K562 (cell line): ENCODE measurements at regions not wholly inside any gene's neighbourhood (a gene's known extent, or its start where the extent isn't known, plus 50 kb on each side); places are given as distances from the start of the nearest gene placed in this dataset.
"Not testable (repeated sequence)": the region's sequence is repeated elsewhere in the genome, so short reads cannot be mapped to it uniquely, and the experiment has no call there.

ENCODE experiments used
- ATAC-seq: fragments of 200-7000 bp; cut with Tn5 transposase; 3 replicates; pipeline ENCODE4 v1.9.1; 2020; ENCODE audit warnings: moderate library complexity
- BruUV-seq: library from RNA; stranded (reverse); fragments of 400-500 nt; replicated peaks from 2 replicates; lab custom pipeline; 2021; lab: Mats Ljungman, UMichigan
- CTCF ChIA-PET: fragments of 300-600 bp; formaldehyde crosslinking; extraction: SDS; loops from one replicate; lab custom pipeline; 2021; ENCODE audit warnings: low intra/inter-chr PET ratio; lab: Yijun Ruan, JAX
- POLR2A ChIA-PET: fragments of 300-600, 350-650 bp; sonication (Branson Sonifier 250); formaldehyde crosslinking; extraction: SDS; loops from one replicate; lab custom pipeline; 2021; ENCODE audit warnings: antibody characterized with exemption, inconsistent platforms; lab: Yijun Ruan, JAX
- DNase-seq, 4 experiments: peaks; one replicate each; pipeline versions ENCODE4 v3.0.0 to v3.0.0-alpha.2; 2011 to 2018; ENCODE audit warnings: low spot score in 3 of 4, mixed read lengths in 3 of 4; ENCODE audit errors: extremely low read depth in 1 of 4
- FAIRE-seq: peaks from 2 replicates; lab custom pipeline; 2011; peaks lifted over from hg19 to GRCh38; lab: Jason Lieb, UNC
- H2AFZ ChIP-seq: 2 replicates; pipeline ENCODE4 v1.6.0; 2011; ENCODE audit warnings: low read depth, low read length, control low read depth, inconsistent platforms
- H3K27ac ChIP-seq: fragments of 200-600 bp; 3 replicates; pipeline ENCODE4 v1.8.0; 2011; ENCODE audit warnings: low read depth, mild to moderate bottlenecking, control low read depth, inconsistent platforms, low read length, moderate library complexity, mixed read lengths; ENCODE audit errors: extremely low read depth
- H3K27me3 ChIP-seq, 2 experiments: fragments of 300-600 bp in 1 of 2; 2 replicates in 1 of 2; 3 replicates in 1 of 2; pipeline versions ENCODE4 v1.6.0 to v1.8.0; 2011; ENCODE audit warnings: inconsistent platforms in 2 of 2, low read length in 2 of 2, mild to moderate bottlenecking in 1 of 2, mixed read lengths in 1 of 2, moderate library complexity in 1 of 2; ENCODE audit not compliant: control insufficient read depth in 2 of 2, insufficient read depth in 2 of 2
- H3K36me3 ChIP-seq: fragments of 300-600 bp; 3 replicates; pipeline ENCODE4 v1.8.0; 2011; ENCODE audit warnings: mild to moderate bottlenecking, low read length, inconsistent platforms; ENCODE audit not compliant: control insufficient read depth, insufficient read depth
- H3K4me1 ChIP-seq, 2 experiments: fragments of 200-600 bp in 1 of 2; replicated peaks in 1 of 2; 2 replicates in 1 of 2; 3 replicates in 1 of 2; pipeline versions ENCODE4 v1.5.1 to v1.8.0; 2011; ENCODE audit warnings: inconsistent platforms in 2 of 2, low read length in 2 of 2, mild to moderate bottlenecking in 1 of 2, mixed read lengths in 1 of 2, moderate library complexity in 1 of 2; ENCODE audit not compliant: control insufficient read depth in 2 of 2, insufficient read depth in 2 of 2
- H3K4me2 ChIP-seq: 2 replicates; pipeline ENCODE4 v1.6.1; 2011; ENCODE audit warnings: low read length, control low read depth, inconsistent platforms, mixed read lengths; ENCODE audit not compliant: insufficient read depth
- H3K4me3 ChIP-seq: fragments of 200-600 bp; sonication (generic), shearing (Covaris generic); 2 replicates; pipeline ENCODE4 v1.5.1; 2016; ENCODE audit warnings: control low read depth, inconsistent platforms
- H3K79me2 ChIP-seq: fragments of 200-600 bp; 3 replicates; pipeline ENCODE4 v1.8.0; 2011; ENCODE audit warnings: low read length, inconsistent platforms; ENCODE audit not compliant: control insufficient read depth, insufficient read depth
- H3K9ac ChIP-seq, 2 experiments: 2 replicates each; pipeline versions ENCODE4 v1.6.0 to v1.6.1; 2011; ENCODE audit warnings: low read depth in 2 of 2, low read length in 2 of 2, control low read depth in 1 of 2, inconsistent platforms in 1 of 2, mild to moderate bottlenecking in 1 of 2, mixed read lengths in 1 of 2; ENCODE audit not compliant: insufficient read depth in 1 of 2
- H3K9me1 ChIP-seq: one replicate; pipeline ENCODE4 v1.6.0; 2011; ENCODE audit warnings: inconsistent platforms, mild to moderate bottlenecking, low read length, moderate library complexity; ENCODE audit not compliant: control insufficient read depth, insufficient read depth
- H3K9me3 ChIP-seq: replicated peaks from 2 replicates; pipeline ENCODE4 v1.5.1; 2011; ENCODE audit warnings: low read depth, low read length, inconsistent platforms; ENCODE audit not compliant: control insufficient read depth, insufficient read depth
- H4K20me1 ChIP-seq: replicated peaks from 2 replicates; pipeline ENCODE4 v1.6.1; 2011; ENCODE audit warnings: low read length, inconsistent platforms, mixed read lengths; ENCODE audit not compliant: control insufficient read depth, insufficient read depth
- CC2D1A ChIP-seq: fragments of 450-650 bp; IDR thresholded peaks from 2 replicates; pipeline ENCODE4 v1.6.1; 2017; ENCODE audit warnings: mild to moderate bottlenecking
- ELF2 ChIP-seq: fragments of 250-450 bp; sonication (Bioruptor Pico); IDR thresholded peaks from 2 replicates; pipeline ENCODE4 v1.5.0; 2021; ENCODE audit warnings: mild to moderate bottlenecking
- PURB ChIP-seq: sonication (generic); formaldehyde crosslinking; IDR thresholded peaks from 2 replicates; pipeline ENCODE4 v1.9.0; 2021; ENCODE audit warnings: low read depth, mild to moderate bottlenecking, missing genetic modification reagents
- WGBS: fragments of 100-300 bp; shearing (Covaris generic); methylation state at CpG from one replicate; pipeline ENCODE4 v1.1.6; 2016; ENCODE audit warnings: low coverage, mixed read lengths; ENCODE audit not compliant: insufficient coverage; ENCODE audit errors: missing lambda C conversion rate; 5-methylcytosine and 5-hydroxymethylcytosine counted together
- in situ Hi-C: fragments of 300-500 bp; cut with MboI; formaldehyde crosslinking; loops from 4 replicates; pipeline ENCODE4 v1.15.0; 2018; ENCODE audit warnings: inconsistent platforms, mixed read lengths
- intact Hi-C: fragments of 100-400 bp; cut with micrococcal nuclease; formaldehyde crosslinking; loops from 2 replicates; pipeline ENCODE4 v1.14.2; 2022
- TF ChIP-seq, protein P1 (sequence below): fragments of 250-450 bp; sonication (Bioruptor Pico); IDR thresholded peaks from 2 replicates; pipeline ENCODE4 v1.5.0; 2021; ENCODE audit warnings: mild to moderate bottlenecking, borderline replicate concordance

DNA sequence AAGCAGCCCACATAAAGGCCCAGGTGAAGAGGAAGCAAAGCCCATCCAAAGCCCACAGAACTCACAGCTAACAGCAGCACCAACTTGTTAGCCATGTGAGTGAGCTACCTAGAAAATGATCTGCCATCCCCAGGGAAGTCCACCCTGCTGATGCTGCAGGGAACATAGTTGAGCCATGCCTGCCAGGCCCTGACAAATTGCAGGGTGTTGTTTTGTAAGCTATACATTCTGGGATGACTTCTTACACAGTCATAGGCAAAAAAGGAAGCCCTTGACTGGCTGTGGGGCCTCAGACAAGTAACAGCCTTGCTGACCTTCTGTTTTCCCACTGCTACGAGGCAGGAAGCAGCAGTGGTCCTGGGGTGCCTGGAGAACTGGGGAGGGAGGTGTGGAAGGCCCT is 262.7 kb downstream of the MATN1 start:
- no peaks in the 10 kb centered on the region for H3K4me1 ChIP-seq
- whole genome bisulfite sequencing = 0% methylated on average over 1 of the region's 1 CpG
- no peak overlapping the region for H3K27ac ChIP-seq
- FAIRE-seq (no peak), DNase-seq (no peak), ATAC-seq (no peak)
- H3K9me1 ChIP-seq = no peaks in the 10 kb centered on the region
- no peaks in the 10 kb centered on the region for H3K9me3 ChIP-seq
- TF ChIP-seq, protein P1, sequence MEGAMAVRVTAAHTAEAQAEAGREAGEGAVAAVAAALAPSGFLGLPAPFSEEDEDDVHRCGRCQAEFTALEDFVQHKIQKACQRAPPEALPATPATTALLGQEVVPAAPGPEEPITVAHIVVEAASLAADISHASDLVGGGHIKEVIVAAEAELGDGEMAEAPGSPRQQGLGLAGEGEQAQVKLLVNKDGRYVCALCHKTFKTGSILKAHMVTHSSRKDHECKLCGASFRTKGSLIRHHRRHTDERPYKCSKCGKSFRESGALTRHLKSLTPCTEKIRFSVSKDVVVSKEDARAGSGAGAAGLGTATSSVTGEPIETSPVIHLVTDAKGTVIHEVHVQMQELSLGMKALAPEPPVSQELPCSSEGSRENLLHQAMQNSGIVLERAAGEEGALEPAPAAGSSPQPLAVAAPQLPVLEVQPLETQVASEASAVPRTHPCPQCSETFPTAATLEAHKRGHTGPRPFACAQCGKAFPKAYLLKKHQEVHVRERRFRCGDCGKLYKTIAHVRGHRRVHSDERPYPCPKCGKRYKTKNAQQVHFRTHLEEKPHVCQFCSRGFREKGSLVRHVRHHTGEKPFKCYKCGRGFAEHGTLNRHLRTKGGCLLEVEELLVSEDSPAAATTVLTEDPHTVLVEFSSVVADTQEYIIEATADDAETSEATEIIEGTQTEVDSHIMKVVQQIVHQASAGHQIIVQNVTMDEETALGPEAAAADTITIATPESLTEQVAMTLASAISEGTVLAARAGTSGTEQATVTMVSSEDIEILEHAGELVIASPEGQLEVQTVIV = no peak
- TF ChIP-seq CC2D1A = no peak
- TF ChIP-seq PURB (CRISPR knock-in tag) = no peak
- TF ChIP-seq ELF2 (CRISPR knock-in tag) = no peak
- intact Hi-C loops (no loop called here), in situ Hi-C loops (no loop called here)
- H3K4me3 ChIP-seq = no peak overlapping the region
- H3K4me2 ChIP-seq = no peak overlapping the region
- ChIA-PET CTCF (no interaction called here), POLR2A (no interaction called here)
- peaks cover 2 to 13% of the 10 kb centered on the region in 2 experiments; a peak in 2 of 5 replicates for H3K27me3 ChIP-seq
- H3K9ac ChIP-seq = no peak overlapping the region
- H2AFZ ChIP-seq = no peak overlapping the region
- no peaks in the 10 kb centered on the region for H3K36me3 ChIP-seq
- H4K20me1 ChIP-seq = no peaks in the 10 kb centered on the region
- no TSS peak for BruUV-seq
- H3K79me2 ChIP-seq = no peaks in the 10 kb centered on the region

DNA sequence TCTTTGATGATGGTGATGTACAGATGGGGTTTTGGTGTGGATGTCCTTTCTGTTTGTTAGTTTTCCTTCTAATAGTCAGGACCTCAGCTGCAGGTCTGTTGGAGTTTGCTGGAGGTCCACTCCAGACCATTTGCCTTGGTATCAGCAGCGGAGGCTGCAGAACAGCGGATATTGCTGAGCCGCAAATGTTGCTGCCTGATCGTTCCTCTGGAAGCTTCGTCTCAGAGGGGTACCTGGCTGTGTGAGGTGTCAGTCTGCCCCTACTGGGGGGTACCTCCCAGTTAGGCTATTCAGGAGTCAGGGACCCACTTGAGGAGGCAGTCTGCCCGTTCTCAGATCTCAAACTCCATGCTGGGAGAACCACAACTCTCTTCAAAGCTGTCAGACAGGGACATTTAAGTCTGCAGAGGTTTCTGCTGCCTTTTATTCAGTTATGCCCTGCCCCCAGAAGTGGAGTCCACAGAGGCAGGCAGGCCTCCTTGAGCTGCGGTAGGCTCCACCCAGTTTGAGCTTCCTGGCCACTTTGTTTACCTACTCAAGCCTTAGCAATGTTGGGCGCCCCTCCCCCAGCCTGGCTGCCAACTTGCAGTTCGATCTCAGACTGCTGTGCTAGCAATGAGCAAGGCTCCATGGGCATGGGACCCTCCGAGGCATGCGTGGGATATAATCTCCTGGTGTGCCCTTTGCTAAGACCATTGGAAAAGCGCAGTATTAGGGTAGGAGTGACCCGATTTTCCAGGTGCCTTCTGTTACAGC is 264.5 kb downstream of the MATN1 start:
- BruUV-seq, H2AFZ ChIP-seq, H3K4me2 ChIP-seq, intact Hi-C loops, CTCF ChIA-PET, H3K9me1 ChIP-seq, FAIRE-seq, H3K4me3 ChIP-seq, POLR2A ChIA-PET, ATAC-seq, in situ Hi-C loops, H3K36me3 ChIP-seq, DNase-seq, H3K79me2 ChIP-seq, H3K4me1 ChIP-seq, H3K27ac ChIP-seq, H4K20me1 ChIP-seq, H3K9me3 ChIP-seq, H3K9ac ChIP-seq: not testable (repeated sequence)
- H3K27me3 ChIP-seq = peaks cover 0 to 13% of the 10 kb centered on the region in 2 experiments; a peak in 2 of 5 replicates
- WGBS = under 1% methylated on average over 13 of the region's 13 CpGs
